Esophagus muscularis mucosa (tissue), 4 donors: ENCODE measurements at regions not wholly inside any gene's neighbourhood (a gene's known extent, or its start where the extent isn't known, plus 50 kb on each side); places are given as distances from the start of the nearest gene placed in this dataset.

Source experiments
- DNase-seq: peaks from one replicate; pipeline ENCODE4 v3.0.0-alpha.2; 2017; ENCODE audit errors: extremely low spot score
- H3K27ac ChIP-seq, 4 donors: fragments of 200-600 bp; sonication (generic); replicated peaks in 1 of 4; 1 replicate in 3 of 4; 2 replicates in 1 of 4; pipeline ENCODE4 v1.5.1; 2016 to 2019; ENCODE audit warnings: mild to moderate bottlenecking in 1 of 4
- H3K27me3 ChIP-seq, 4 donors: fragments of 200-600 bp; sonication (generic); one replicate each; pipeline versions ENCODE4 v1.5.1 to v1.6.0; 2016 to 2019
- H3K36me3 ChIP-seq, 4 donors: fragments of 200-600 bp; sonication (generic); one replicate each; pipeline ENCODE4 v1.5.1; 2016 to 2019
- H3K4me1 ChIP-seq, 4 donors: fragments of 200-600 bp; sonication (generic); one replicate each; pipeline ENCODE4 v1.5.1; 2016 to 2019
- H3K4me3 ChIP-seq, 4 donors: fragments of 200-600 bp; sonication (generic); 1 replicate in 2 of 4; 2 replicates in 2 of 4; pipeline ENCODE4 v1.5.1; 2016 to 2019; ENCODE audit warnings: mild to moderate bottlenecking in 4 of 4, moderate library complexity in 1 of 4
- H3K9me3 ChIP-seq, 4 donors: fragments of 200-600 bp; sonication (generic); 1 replicate in 3 of 4; 2 replicates in 1 of 4; pipeline ENCODE4 v1.5.1; 2016 to 2019
- EP300 ChIP-seq: sonication (generic); formaldehyde crosslinking; IDR thresholded peaks from one replicate; pipeline ENCODE4 v1.6.1; 2017; ENCODE audit warnings: antibody characterized with exemption
- POLR2A ChIP-seq: fragments of 450-650 bp; IDR thresholded peaks from one replicate; pipeline ENCODE4 v1.6.1; 2017; ENCODE audit warnings: antibody characterized with exemption, moderate library complexity, mild to moderate bottlenecking, low read depth
- POLR2AphosphoS5 ChIP-seq, 2 donors: sonication (generic); formaldehyde crosslinking; IDR thresholded peaks; one replicate each; pipeline ENCODE4 v1.6.1; 2017; ENCODE audit warnings: antibody characterized with exemption in 2 of 2
- WGBS: methylation state at CpG from one replicate; pipeline ENCODE4 v1.1.5; 2018; 5-methylcytosine and 5-hydroxymethylcytosine counted together
- intact Hi-C: fragments of 100-400 bp; cut with DNase I; formaldehyde crosslinking; loops from one replicate; pipeline ENCODE4 v1.15.1; 2023
- TF ChIP-seq, protein P1 (sequence below), 3 experiments: fragments of 200-600 bp in 2 of 3; fragments of 450-650 bp in 1 of 3; sonication (generic) in 2 of 3; IDR thresholded peaks; one replicate each; pipeline ENCODE4 v1.5.1; 2017 to 2019; ENCODE audit warnings: antibody characterized with exemption in 3 of 3, mild to moderate bottlenecking in 2 of 3, moderate library complexity in 1 of 3

DNA sequence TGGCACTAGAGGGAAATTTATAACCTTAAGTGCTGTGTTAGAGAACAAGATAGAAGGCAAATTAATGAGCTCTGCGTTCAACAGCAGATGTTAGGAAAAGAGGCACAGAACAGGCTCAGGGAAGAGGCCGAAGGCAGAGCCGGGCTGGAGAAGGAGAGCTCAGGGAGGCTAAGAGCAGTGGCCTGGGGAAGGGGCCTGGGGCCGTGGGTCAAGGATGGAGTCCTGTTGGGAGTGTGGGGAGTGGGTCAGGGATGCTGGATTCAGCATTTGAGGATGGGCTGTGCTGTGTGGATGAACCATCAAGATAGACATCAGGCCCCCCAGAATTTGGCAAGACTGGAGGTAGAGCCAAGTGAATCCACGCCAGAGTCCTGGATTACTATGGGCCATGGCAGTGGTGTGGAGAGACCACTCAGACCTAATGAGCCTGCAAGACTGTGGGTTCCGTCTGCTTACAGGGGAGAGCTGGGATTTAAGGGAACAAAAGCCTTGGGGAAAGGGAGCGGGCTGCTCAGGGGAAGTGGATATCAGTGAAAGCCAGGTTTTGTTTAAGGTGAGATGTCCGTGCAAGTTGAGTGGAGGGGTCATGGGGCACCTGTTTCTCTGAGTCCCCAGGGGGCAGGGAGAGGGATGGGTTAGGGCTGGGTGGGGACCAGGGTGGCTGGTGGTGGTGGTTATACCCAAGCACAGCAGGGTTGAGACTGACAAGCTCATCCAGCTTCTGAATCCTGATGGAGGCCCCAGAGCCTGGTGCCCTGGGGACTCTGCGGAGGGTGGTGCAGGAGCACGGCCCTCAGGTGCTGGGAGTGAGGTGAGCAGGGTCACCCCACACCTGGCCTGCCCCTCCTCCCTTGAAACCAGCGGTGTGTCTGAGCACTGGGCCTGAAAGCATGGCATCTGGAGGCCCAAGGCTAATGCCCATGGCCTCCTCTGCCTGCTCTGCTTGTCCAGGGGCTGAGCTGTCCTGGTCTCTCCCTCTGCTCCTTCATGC is 101.7 kb downstream of the BMS1 start:
- Histone ChIP-seq H3K4me1 (no peaks in the 10 kb centered on the region), H3K27ac (no peak overlapping the region), H3K9me3 (peaks cover 0 to 15% (median 11%) of the 10 kb centered on the region in 4 donors), H3K27me3 (peaks cover 0 to 17% (median 0%) of the 10 kb centered on the region in 4 donors), H3K4me3 (no peak overlapping the region), H3K36me3 (no peaks in the 10 kb centered on the region)
- TF ChIP-seq, protein P1, sequence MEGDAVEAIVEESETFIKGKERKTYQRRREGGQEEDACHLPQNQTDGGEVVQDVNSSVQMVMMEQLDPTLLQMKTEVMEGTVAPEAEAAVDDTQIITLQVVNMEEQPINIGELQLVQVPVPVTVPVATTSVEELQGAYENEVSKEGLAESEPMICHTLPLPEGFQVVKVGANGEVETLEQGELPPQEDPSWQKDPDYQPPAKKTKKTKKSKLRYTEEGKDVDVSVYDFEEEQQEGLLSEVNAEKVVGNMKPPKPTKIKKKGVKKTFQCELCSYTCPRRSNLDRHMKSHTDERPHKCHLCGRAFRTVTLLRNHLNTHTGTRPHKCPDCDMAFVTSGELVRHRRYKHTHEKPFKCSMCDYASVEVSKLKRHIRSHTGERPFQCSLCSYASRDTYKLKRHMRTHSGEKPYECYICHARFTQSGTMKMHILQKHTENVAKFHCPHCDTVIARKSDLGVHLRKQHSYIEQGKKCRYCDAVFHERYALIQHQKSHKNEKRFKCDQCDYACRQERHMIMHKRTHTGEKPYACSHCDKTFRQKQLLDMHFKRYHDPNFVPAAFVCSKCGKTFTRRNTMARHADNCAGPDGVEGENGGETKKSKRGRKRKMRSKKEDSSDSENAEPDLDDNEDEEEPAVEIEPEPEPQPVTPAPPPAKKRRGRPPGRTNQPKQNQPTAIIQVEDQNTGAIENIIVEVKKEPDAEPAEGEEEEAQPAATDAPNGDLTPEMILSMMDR (IDR thresholded peaks at IDR 0.05), result no peak
- TF ChIP-seq EP300 (no peak), POLR2AphosphoS5 (IDR thresholded peaks at IDR 0.05) (no peak), POLR2A (no peak)
- 84% methylated on average over 10 of the region's 11 CpGs for WGBS
- intact Hi-C loops, result no loop called here
- peak; percentile 68 for DNase-seq

- intact Hi-C loops, result no loop called here
- Histone ChIP-seq H3K27me3 (peaks cover 0 to 3% (median 0%) of the 10 kb centered on the region in 4 donors), H3K4me3 (no peak overlapping the region), H3K9me3 (peaks cover 0 to 15% (median 11%) of the 10 kb centered on the region in 4 donors), H3K4me1 (no peaks in the 10 kb centered on the region), H3K36me3 (no peaks in the 10 kb centered on the region), H3K27ac (no peak overlapping the region)
- DNase-seq, result peak; percentile 87
- no peak for TF ChIP-seq EP300
- TF ChIP-seq POLR2A, result no peak
- TF ChIP-seq, protein P1 (IDR thresholded peaks at IDR 0.05), result no peak
- no peak for TF ChIP-seq POLR2AphosphoS5 (IDR thresholded peaks at IDR 0.05)
- 85% methylated on average over 7 of the region's 8 CpGs for WGBS
Measured at GRCh38 chr10:42885491-42886270, 103.1 kb downstream of the BMS1 start.

- Histone ChIP-seq H3K36me3 (no peaks in the 10 kb centered on the region), H3K27ac (no peak overlapping the region), H3K27me3 (no peaks in the 10 kb centered on the region), H3K4me1 (no peaks in the 10 kb centered on the region), H3K4me3 (no peak overlapping the region), H3K9me3 (peaks cover 0 to 5% (median 2%) of the 10 kb centered on the region in 4 donors)
- intact Hi-C loops, result no loop called here
- WGBS, result 100% methylated on average over 1 of the region's 1 CpG
- no peak for TF ChIP-seq POLR2AphosphoS5 (IDR thresholded peaks at IDR 0.05)
- no peak for TF ChIP-seq POLR2A
- TF ChIP-seq EP300, result no peak
- TF ChIP-seq, protein P1 (IDR thresholded peaks at IDR 0.05), result no peak
- DNase-seq, result peak; percentile 45
Measured at GRCh38 chr10:42887734-42888503, 105.3 kb downstream of the BMS1 start.

GRCh38 chr10:42888504-42889095 is 106.0 kb downstream of the BMS1 start:
- no peaks in the 10 kb centered on the region for H3K27me3 ChIP-seq
- 35% methylated on average over 4 of the region's 4 CpGs for WGBS
- intact Hi-C loops, result no loop called here

More at GRCh38 chr10:42888504-42889095, 106.0 kb downstream of the BMS1 start:
- Histone ChIP-seq H3K27ac (no peak overlapping the region), H3K4me1 (no peaks in the 10 kb centered on the region), H3K4me3 (no peak overlapping the region), H3K36me3 (no peaks in the 10 kb centered on the region), H3K9me3 (no peaks in the 10 kb centered on the region)
- TF ChIP-seq POLR2A (no peak), POLR2AphosphoS5 (IDR thresholded peaks at IDR 0.05) (no peak), EP300 (no peak)
- TF ChIP-seq, protein P1 (IDR thresholded peaks at IDR 0.05), result no peak
- peak; percentile 68 for DNase-seq
